OCI-LY3 (cell line): ENCODE measurements at regions not wholly inside any gene's neighbourhood (a gene's known extent, or its start where the extent isn't known, plus 50 kb on each side); places are given as distances from the start of the nearest gene placed in this dataset.

ENCODE experiments used
- H2AFZ ChIP-seq: fragments of 200-600, 300-600 bp; shearing (Covaris generic); 2 replicates; pipeline ENCODE4 v1.6.0; 2014; ENCODE audit warnings: antibody characterized with exemption, low read depth, low read length
- H3K27ac ChIP-seq: fragments of 200-600, 300-600 bp; sonication (generic); 2 replicates; pipeline ENCODE4 v1.5.1; 2014; ENCODE audit warnings: mild to moderate bottlenecking, low read length, moderate library complexity, mixed read lengths
- H3K27me3 ChIP-seq: fragments of 200-600, 300-600 bp; sonication (generic); 2 replicates; pipeline ENCODE4 v1.6.1; 2014; ENCODE audit warnings: low read depth, low read length, mixed read lengths
- H3K36me3 ChIP-seq: fragments of 200-600, 300-600 bp; sonication (generic); replicated peaks from 2 replicates; pipeline ENCODE3; 2014; ENCODE audit warnings: low read depth, low read length, mixed read lengths
- H3K4me1 ChIP-seq: fragments of 300-600, 200-600 bp; sonication (generic); 2 replicates; pipeline ENCODE4 v1.6.1; 2014; ENCODE audit warnings: low read length, mixed read lengths
- H3K4me2 ChIP-seq: fragments of 200-600, 300-600 bp; sonication (generic); 2 replicates; pipeline ENCODE4 v1.6.1; 2014; ENCODE audit warnings: low read length, mixed read lengths
- H3K4me3 ChIP-seq: fragments of 300-600, 200-600 bp; sonication (generic); 2 replicates; pipeline ENCODE4 v1.5.1; 2014; ENCODE audit warnings: antibody characterized with exemption, mild to moderate bottlenecking, low read length, moderate library complexity
- H3K79me2 ChIP-seq: fragments of 300-600, 200-600 bp; shearing (Covaris generic); 2 replicates; pipeline ENCODE4 v1.6.1; 2014; ENCODE audit warnings: mild to moderate bottlenecking, low read length, mixed read lengths
- H3K9ac ChIP-seq: fragments of 300-600, 200-600 bp; shearing (Covaris generic); 2 replicates; pipeline ENCODE4 v1.6.0; 2014; ENCODE audit warnings: mild to moderate bottlenecking, low read length, moderate library complexity
- H3K9me3 ChIP-seq: fragments of 200-600, 300-600 bp; shearing (Covaris generic); 2 replicates; pipeline ENCODE4 v1.6.1; 2014; ENCODE audit warnings: low read length, mixed read lengths; ENCODE audit not compliant: insufficient read depth
- H4K20me1 ChIP-seq: fragments of 200-600, 300-600 bp; sonication (generic); 2 replicates; pipeline ENCODE4 v1.6.1; 2016; ENCODE audit warnings: low read length, mixed read lengths; ENCODE audit not compliant: insufficient read depth
- EZH2phosphoT487 ChIP-seq: fragments of 200-600 bp; shearing (Covaris generic); IDR thresholded peaks from 2 replicates; pipeline ENCODE4 v1.6.1; 2018; ENCODE audit warnings: antibody characterized with exemption, mixed run types, low read depth
- TF ChIP-seq, protein P1 (sequence below): fragments of 200-600, 300-600 bp; sonication (generic); IDR thresholded peaks from 2 replicates; pipeline ENCODE4 v1.5.1; 2014; ENCODE audit warnings: antibody characterized with exemption, low read length, low read depth

DNA sequence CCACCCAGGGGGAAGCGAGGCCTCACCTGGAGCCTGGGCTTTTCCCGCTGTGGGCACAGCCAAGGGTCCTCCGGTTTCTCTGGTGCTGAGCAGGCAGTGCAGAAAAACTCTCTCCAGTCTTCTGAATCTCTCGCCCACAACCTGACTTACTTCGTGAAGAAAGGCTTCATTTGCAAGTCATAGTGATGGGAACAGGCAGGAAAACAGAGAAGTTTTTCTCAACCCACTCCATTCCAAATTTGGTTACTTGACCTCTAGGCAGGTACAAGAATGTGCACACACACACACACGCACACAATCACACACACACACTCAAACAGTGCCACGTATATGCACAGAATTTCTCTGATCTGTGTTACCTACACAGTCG lies 524.5 kb downstream of the CD83 start:
- no peak overlapping the region for H2AFZ ChIP-seq
- no peaks in the 10 kb centered on the region for H3K9me3 ChIP-seq
- H3K27me3 ChIP-seq, result no peaks in the 10 kb centered on the region
- H3K9ac ChIP-seq, result no peak overlapping the region
- H3K4me2 ChIP-seq, result no peak overlapping the region
- H3K27ac ChIP-seq, result no peak overlapping the region
- peaks cover 12% of the 10 kb centered on the region for H3K4me1 ChIP-seq
- H3K79me2 ChIP-seq, result no peaks in the 10 kb centered on the region
- H4K20me1 ChIP-seq, result no peaks in the 10 kb centered on the region
- H3K36me3 ChIP-seq, result no peaks in the 10 kb centered on the region
- TF ChIP-seq, protein P1, sequence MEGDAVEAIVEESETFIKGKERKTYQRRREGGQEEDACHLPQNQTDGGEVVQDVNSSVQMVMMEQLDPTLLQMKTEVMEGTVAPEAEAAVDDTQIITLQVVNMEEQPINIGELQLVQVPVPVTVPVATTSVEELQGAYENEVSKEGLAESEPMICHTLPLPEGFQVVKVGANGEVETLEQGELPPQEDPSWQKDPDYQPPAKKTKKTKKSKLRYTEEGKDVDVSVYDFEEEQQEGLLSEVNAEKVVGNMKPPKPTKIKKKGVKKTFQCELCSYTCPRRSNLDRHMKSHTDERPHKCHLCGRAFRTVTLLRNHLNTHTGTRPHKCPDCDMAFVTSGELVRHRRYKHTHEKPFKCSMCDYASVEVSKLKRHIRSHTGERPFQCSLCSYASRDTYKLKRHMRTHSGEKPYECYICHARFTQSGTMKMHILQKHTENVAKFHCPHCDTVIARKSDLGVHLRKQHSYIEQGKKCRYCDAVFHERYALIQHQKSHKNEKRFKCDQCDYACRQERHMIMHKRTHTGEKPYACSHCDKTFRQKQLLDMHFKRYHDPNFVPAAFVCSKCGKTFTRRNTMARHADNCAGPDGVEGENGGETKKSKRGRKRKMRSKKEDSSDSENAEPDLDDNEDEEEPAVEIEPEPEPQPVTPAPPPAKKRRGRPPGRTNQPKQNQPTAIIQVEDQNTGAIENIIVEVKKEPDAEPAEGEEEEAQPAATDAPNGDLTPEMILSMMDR, result no peak
- TF ChIP-seq EZH2phosphoT487, result no peak
- H3K4me3 ChIP-seq, result no peak overlapping the region

DNA sequence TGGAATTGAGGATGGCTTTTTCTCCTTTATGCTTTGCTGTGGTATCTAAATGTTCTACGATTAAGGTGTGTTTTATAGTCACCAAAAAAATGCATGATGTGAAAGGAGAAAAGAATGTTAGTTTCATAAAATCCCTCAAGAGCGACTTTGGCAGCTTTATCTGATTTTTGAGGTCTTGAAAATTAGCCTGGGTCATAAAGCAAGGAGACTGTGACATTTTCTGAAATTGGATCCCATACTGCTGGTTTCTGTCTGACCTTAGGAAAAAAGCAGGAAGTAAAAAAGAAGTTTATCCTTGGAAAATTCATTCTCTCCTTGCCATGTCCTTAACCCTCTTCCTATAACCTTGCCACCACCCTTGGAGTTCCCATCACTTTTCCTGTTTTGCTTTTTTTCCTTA lies 525.3 kb downstream of the CD83 start:
- Histone ChIP-seq H3K36me3 (no peaks in the 10 kb centered on the region), H3K4me1 (peaks cover 12% of the 10 kb centered on the region), H3K27me3 (no peaks in the 10 kb centered on the region), H3K4me2 (no peak overlapping the region), H3K9ac (no peak overlapping the region), H3K79me2 (no peaks in the 10 kb centered on the region), H2AFZ (no peak overlapping the region), H4K20me1 (no peaks in the 10 kb centered on the region), H3K4me3 (no peak overlapping the region), H3K27ac (no peak overlapping the region), H3K9me3 (no peaks in the 10 kb centered on the region)
- TF ChIP-seq, protein P1, result no peak
- TF ChIP-seq EZH2phosphoT487, result no peak

DNA sequence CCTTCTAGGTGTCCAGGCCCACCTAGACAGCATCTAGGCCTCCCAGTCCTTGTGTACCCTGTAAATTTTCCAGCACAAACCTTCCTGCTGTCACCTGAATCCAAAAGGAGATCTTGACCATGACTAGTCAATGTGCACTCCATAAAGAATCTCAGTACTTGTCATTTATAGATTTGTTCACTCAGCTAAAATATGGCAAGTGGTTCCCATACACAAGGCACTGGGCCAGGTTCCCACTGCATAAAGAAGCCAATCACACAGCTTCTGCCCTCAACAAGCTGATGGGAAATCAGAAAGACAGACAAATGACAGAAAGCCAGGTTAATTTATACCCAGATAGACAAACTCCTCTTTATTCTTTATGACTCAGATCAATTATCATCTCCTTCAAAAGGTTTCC lies 526.8 kb downstream of the CD83 start:
- Histone ChIP-seq H3K27ac (no peak overlapping the region), H3K9ac (no peak overlapping the region), H3K36me3 (no peaks in the 10 kb centered on the region), H3K79me2 (no peaks in the 10 kb centered on the region), H3K9me3 (no peaks in the 10 kb centered on the region), H3K4me1 (peaks cover 2% of the 10 kb centered on the region), H3K4me2 (no peak overlapping the region), H3K4me3 (no peak overlapping the region), H3K27me3 (no peaks in the 10 kb centered on the region), H4K20me1 (no peaks in the 10 kb centered on the region), H2AFZ (no peak overlapping the region)
- TF ChIP-seq, protein P1, result no peak
- no peak for TF ChIP-seq EZH2phosphoT487

DNA sequence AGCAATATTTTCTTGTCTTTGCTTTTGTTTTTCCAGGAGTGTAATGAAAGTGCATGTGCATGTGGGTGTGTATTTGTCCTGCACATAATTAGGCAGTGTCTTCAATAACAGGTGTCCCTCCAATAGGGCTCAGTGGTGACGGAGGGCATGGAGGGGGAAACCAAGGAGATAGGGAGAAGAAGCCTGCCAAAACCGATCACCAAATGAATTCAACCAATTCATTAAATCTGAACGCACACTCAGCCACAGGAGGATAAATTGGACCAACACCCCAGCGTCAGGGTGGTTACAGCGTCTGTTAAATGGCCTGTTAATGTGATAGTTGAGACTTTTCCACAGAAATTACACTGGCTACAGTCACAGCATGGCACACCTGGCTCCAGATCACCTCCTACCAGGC lies 527.6 kb downstream of the CD83 start:
- Histone ChIP-seq H3K79me2 (no peaks in the 10 kb centered on the region), H3K9me3 (no peaks in the 10 kb centered on the region)

More for the DNA sequence above, 527.6 kb downstream of the CD83 start:
- H3K36me3 ChIP-seq, result no peaks in the 10 kb centered on the region
- H3K27ac ChIP-seq, result no peak overlapping the region
- no peak overlapping the region for H3K9ac ChIP-seq
- H3K4me2 ChIP-seq, result no peak overlapping the region
- TF ChIP-seq, protein P1, result no peak
- TF ChIP-seq EZH2phosphoT487, result no peak
- H4K20me1 ChIP-seq, result no peaks in the 10 kb centered on the region
- H2AFZ ChIP-seq, result no peak overlapping the region
- no peak overlapping the region for H3K4me3 ChIP-seq
- H3K27me3 ChIP-seq, result no peaks in the 10 kb centered on the region
- H3K4me1 ChIP-seq, result no peaks in the 10 kb centered on the region
